GM18873 (cell line): ENCODE measurements at regions not wholly inside any gene's neighbourhood (a gene's known extent, or its start where the extent isn't known, plus 50 kb on each side); places are given as distances from the start of the nearest gene placed in this dataset.

ENCODE experiments used
- ATAC-seq: cut with Tn5 transposase; IDR thresholded peaks from one replicate; pipeline ENCODE4 v1.9.1; 2021; ENCODE audit warnings: mild to moderate bottlenecking, moderate library complexity, moderate number of reproducible peaks; ENCODE audit not compliant: unreplicated experiment, low FRiP score

DNA sequence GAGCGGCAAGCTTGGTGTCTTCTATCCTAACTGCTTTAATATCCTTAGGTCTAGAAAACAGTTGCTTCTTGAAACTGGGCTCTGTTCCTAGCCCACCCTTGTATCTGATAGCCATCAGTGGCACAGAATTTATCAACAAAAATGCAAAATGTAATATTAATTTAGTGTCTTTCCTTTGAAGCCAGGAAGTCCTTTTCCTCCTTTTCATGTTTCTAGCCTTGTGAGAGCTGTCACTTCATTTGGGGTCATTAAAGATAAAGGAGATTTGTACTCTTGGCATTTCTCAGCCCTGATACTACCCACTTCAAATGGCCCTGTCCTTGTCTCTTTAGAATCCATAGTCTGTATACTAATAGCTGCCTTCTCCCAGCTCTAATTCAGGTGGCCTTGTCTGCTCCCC, 111.0 kb downstream of the GAS1 start:
- no peak for ATAC-seq

- no peak for ATAC-seq
These were observed 117.0 kb downstream of the GAS1 start for GRCh38 chr9:86830356-86830755.

DNA sequence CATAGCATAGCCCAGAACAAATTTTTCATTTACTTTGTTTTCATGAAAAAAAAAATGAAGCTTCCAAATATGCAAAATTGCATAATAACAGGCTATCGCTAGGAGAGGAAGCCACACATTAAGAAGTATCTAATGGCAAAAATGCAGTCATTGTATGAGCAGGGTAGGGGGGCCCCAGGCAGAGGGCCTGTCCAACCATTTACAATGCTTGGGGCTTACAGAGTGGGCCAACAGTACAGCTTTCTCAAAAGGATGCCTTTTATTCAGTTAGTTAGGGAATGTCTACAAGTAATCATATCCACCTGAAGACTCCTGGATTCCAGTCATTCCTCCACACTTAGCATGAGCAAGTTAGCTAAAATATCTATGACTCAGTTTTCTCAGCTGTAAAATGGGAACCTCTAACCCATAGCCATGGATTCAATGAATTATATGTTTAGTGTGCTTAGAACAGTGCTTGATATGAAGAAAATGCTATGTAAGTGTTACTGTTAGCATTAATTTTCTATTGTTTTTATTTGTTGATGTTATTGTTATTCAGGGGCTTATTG, 117.7 kb downstream of the GAS1 start:
- ATAC-seq = no peak

DNA sequence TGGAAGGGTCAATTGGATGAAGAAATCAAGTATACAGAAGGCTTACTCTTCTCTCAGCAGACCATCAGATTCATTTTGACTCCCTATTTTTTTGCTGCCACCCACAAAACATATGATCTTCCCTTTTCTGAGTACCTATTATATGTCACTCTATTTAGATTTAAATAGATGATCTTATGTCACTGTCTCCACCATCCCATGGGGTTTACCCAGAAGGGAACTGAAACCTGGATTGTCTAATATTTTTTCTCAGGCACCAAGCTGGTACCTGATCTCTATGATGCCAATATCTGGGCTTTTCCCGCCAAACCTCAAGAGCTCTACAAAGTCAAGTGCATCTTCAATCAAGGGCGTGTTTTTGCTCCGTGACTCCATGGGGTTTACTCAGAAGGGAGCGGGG, 118.7 kb downstream of the GAS1 start:
- no peak for ATAC-seq

DNA sequence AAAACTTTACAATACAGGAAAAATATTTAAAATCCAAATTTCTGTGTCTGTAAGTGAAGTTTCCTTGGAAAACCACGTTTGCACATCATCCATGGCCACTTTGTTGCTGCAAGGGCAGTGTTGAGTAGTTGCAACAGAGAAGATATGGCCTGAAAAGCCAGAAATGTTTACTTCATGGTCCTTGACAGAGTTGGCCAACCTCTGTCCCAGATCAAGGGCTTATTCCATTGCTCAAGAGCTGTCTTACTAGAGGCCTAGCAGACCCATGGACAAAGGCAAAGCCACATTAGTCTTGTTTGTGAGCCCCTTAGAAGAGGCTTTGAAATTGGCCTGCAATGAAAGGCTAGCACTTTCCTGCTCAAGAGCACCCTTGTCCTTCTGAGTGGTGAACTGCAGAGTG, 119.4 kb downstream of the GAS1 start:
- ATAC-seq = no peak

DNA sequence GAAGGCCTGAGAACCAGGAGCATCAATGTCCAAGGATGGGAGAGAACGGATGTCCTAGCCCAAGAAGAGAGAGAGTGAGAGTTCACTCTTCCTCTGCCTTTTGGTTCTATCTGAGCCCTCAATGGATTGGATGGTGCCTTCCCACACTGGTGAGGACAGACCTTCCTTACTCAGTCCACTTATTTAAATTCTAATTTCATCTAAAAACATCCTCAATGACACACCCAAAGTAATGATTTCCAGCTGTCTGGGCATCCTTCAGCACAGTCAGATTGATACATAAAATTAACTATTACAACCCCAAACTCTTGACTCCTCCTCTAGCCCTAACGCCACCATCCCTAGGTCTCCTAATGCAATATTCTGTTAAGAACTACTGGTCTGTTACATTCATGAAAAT, 122.0 kb downstream of the GAS1 start:
- ATAC-seq = no peak

GRCh38 chr9:86822006-86822801, 125.1 kb downstream of the GAS1 start:
- ATAC-seq = no peak

- ATAC-seq = no peak
These were observed 126.1 kb downstream of the GAS1 start for GRCh38 chr9:86821006-86821845.

GRCh38 chr9:86819552-86819951, 127.8 kb downstream of the GAS1 start:
- no peak for ATAC-seq

- ATAC-seq = no peak
These were observed 128.7 kb downstream of the GAS1 start for GRCh38 chr9:86818636-86819035.

DNA sequence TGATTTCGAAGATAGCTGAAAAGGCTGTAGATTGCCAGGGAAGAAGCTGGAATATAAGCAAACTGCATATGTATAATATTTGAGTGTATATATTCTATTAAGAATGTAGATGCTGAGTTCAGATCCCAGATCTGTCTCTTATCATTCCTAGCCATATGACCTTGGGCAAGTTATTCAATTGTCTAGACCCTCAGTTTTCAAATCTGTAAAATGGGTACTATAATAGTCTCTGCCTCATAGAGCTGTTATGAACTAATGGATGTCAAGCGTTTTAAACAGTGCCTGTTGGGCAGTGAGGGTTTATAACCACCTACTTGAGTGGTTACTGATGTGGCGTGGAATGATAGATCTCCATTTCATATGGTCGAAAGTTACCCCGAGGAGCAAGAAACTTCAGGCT, 130.4 kb downstream of the GAS1 start:
- ATAC-seq = no peak

- ATAC-seq = no peak
These were observed 130.9 kb downstream of the GAS1 start for GRCh38 chr9:86816366-86816765.

- ATAC-seq = no peak
These were observed 134.7 kb downstream of the GAS1 start for GRCh38 chr9:86812616-86813015.

DNA sequence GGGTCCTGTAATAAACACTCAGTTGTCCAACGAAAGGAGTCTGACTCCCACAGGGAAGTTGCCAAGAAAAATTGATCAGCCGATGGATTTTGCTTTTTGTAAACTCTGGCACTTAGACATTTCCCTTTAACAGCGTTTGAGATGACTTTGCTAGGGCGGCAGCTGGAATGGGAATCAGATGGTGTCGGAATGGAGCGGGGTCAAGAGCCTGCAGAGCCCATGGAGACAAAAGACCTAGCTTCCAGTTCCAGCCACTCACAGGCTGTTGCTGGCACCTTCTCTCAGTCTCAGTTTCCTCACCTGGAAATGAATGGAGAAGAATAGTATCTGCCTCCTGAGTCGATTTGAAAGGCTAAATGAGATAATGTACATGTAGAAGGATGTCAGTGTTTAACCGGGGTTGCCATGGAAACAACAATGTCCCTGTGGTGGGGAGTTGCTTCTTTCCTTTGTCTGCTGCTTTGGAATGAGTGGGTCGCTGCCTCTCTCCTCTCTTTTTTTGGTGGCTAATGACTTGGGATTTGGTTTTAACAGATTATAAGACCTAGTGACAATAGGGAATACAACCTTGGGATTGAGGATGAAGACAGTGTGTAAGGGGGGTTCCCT, 137.4 kb downstream of the GAS1 start:
- ATAC-seq = no peak

- no peak for ATAC-seq
These were observed 138.2 kb downstream of the GAS1 start for GRCh38 chr9:86809151-86809550.

DNA sequence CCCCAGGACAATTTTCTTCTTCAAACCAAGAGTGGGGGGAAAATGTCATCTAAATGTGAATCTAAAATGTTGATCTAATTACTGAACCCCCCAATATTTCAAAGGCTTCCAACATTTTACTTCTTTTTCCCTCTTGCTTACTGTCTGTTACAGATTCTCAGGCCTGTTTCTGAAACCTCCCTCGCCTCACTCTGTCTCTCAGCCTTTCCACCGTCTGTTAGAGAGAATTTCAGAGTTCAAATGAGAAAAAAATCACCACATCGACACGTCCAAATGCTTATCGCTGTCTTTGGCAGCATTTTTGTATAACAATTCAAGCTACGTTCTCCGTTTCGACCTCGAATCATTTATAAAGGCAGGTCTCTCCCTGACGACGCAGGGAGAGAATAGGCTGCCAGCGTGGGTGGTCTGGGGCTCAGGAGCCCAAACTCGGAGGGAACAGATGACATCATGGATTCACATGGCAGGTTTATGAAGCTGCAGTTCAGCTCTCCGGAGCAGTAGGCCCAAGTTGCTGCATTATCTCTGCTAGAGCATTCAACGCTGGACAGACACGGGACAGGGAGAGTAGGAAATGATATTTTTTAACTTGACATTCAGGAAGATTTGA, 139.8 kb downstream of the GAS1 start:
- no peak for ATAC-seq

GRCh38 chr9:86804011-86804410, 143.3 kb downstream of the GAS1 start:
- ATAC-seq = no peak

GRCh38 chr9:86802900-86803673, 144.2 kb downstream of the GAS1 start:
- ATAC-seq = no peak

DNA sequence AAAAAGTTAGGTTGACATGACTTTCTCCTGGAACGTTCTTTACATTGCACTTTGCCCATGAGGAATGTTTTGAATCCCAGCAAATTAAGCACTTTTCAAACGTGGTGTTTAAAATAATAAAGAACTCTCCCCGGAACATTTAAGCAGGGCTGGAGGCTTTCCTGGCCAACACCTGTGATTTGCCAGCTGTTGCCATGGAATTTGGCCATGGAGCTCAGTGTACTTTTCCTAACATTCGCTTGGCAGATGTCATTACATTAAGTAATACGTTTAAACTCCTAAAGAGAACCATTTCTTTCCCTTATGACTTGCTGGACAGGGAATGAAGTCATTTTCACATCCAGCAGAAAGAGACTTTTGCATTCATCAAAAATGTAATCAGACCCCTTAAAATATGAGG, 146.1 kb downstream of the GAS1 start:
- no peak for ATAC-seq

GRCh38 chr9:86800681-86801080, 146.6 kb downstream of the GAS1 start:
- no peak for ATAC-seq
